ENCODE measurements at regions not wholly inside any gene's neighbourhood (a gene's known extent, or its start where the extent isn't known, plus 50 kb on each side); places are given as distances from the start of the nearest gene placed in this dataset.

- DNase-seq = no peak
Measured at GRCh38 chr20:51121901-51122412, 99.0 kb upstream of the KCNG1 start.

- no peak for DNase-seq
Measured at GRCh38 chr20:51121272-51121671, 98.4 kb upstream of the KCNG1 start.

- no peak for DNase-seq
Measured at GRCh38 chr20:51120868-51121267, 98.0 kb upstream of the KCNG1 start.

GRCh38 chr20:51120438-51120837 is 97.5 kb upstream of the KCNG1 start:
- no peak for DNase-seq

GRCh38 chr20:51119914-51120313 is 97.0 kb upstream of the KCNG1 start:
- no peak for DNase-seq

- no peak for DNase-seq
Measured at GRCh38 chr20:51118985-51119527, 96.1 kb upstream of the KCNG1 start.

- no peak for DNase-seq
Measured at GRCh38 chr20:51118216-51118615, 95.3 kb upstream of the KCNG1 start.

GRCh38 chr20:51116765-51117686 is 94.1 kb upstream of the KCNG1 start:
- DNase-seq = no peak

GRCh38 chr20:51111290-51111689 is 88.4 kb upstream of the KCNG1 start:
- no peak for DNase-seq

GRCh38 chr20:51108638-51109363 is 85.9 kb upstream of the KCNG1 start:
- DNase-seq = no peak

- DNase-seq = no peak
Measured at GRCh38 chr20:51106011-51106410, 83.1 kb upstream of the KCNG1 start.

- DNase-seq = no peak
Measured at GRCh38 chr20:51104960-51105920, 82.3 kb upstream of the KCNG1 start.

GRCh38 chr20:51100617-51101016 is 77.7 kb upstream of the KCNG1 start:
- DNase-seq = no peak

GRCh38 chr20:51098284-51098810 is 75.4 kb upstream of the KCNG1 start:
- DNase-seq = no peak

- DNase-seq = no peak
Measured at GRCh38 chr20:51097351-51098120, 74.6 kb upstream of the KCNG1 start.

GRCh38 chr20:51096582-51097267 is 73.8 kb upstream of the KCNG1 start:
- no peak for DNase-seq

GRCh38 chr20:51095633-51096521 is 73.0 kb upstream of the KCNG1 start:
- DNase-seq = no peak

GRCh38 chr20:51094221-51094620 is 71.3 kb upstream of the KCNG1 start:
- DNase-seq = no peak

GRCh38 chr20:51093240-51093763 is 70.4 kb upstream of the KCNG1 start:
- no peak for DNase-seq
